ENCODE measurements at regions not wholly inside any gene's neighbourhood (a gene's known extent, or its start where the extent isn't known, plus 50 kb on each side); places are given as distances from the start of the nearest gene placed in this dataset.
"Not testable (repeated sequence)": the region's sequence is repeated elsewhere in the genome, so short reads cannot be mapped to it uniquely, and the experiment has no call there.

GRCh38 chr10:42990016-42990720 is 86.7 kb upstream of the RET start:
- in situ Hi-C loops (cut with HindIII; ENCODE audit: low pct_unique_long_range_greater_than_20kb, low sequenced_read_pairs): no loop called here

GRCh38 chr10:42990721-42991441 is 86.0 kb upstream of the RET start:
- DNase-seq (ENCODE audit: low read depth, low spot score): no peak
- in situ Hi-C loops (cut with HindIII; ENCODE audit: low pct_unique_long_range_greater_than_20kb, low sequenced_read_pairs): no loop called here

More at GRCh38 chr10:42990016-42990720, 86.7 kb upstream of the RET start:
- no peak for DNase-seq (ENCODE audit: low read depth, low spot score)

- DNase-seq (ENCODE audit: low read depth, low spot score): no peak
- in situ Hi-C loops (cut with HindIII; ENCODE audit: low pct_unique_long_range_greater_than_20kb, low sequenced_read_pairs): no loop called here
Measured at GRCh38 chr10:42991442-42992098, 85.3 kb upstream of the RET start.

GRCh38 chr10:42992156-42992956 is 84.5 kb upstream of the RET start:
- DNase-seq (ENCODE audit: low read depth, low spot score): no peak
- in situ Hi-C loops (cut with HindIII; ENCODE audit: low pct_unique_long_range_greater_than_20kb, low sequenced_read_pairs): no loop called here

GRCh38 chr10:42992957-42993390 is 83.9 kb upstream of the RET start:
- no peak for DNase-seq (ENCODE audit: low read depth, low spot score)
- in situ Hi-C loops (cut with HindIII; ENCODE audit: low pct_unique_long_range_greater_than_20kb, low sequenced_read_pairs): no loop called here

GRCh38 chr10:42994909-42995308 is 82.0 kb upstream of the RET start:
- in situ Hi-C loops (cut with HindIII; ENCODE audit: low pct_unique_long_range_greater_than_20kb, low sequenced_read_pairs): not testable (repeated sequence)

GRCh38 chr10:42995537-42995936 is 81.3 kb upstream of the RET start:
- in situ Hi-C loops (cut with HindIII; ENCODE audit: low pct_unique_long_range_greater_than_20kb, low sequenced_read_pairs): no loop called here
- DNase-seq (ENCODE audit: low read depth, low spot score): no peak

More at GRCh38 chr10:42994909-42995308, 82.0 kb upstream of the RET start:
- DNase-seq (ENCODE audit: low read depth, low spot score): not testable (repeated sequence)

- in situ Hi-C loops (cut with HindIII; ENCODE audit: low pct_unique_long_range_greater_than_20kb, low sequenced_read_pairs): no loop called here
- no peak for DNase-seq (ENCODE audit: low read depth, low spot score)
Measured at GRCh38 chr10:42996588-42996987, 80.3 kb upstream of the RET start.

GRCh38 chr10:42997151-42997848 is 79.6 kb upstream of the RET start:
- in situ Hi-C loops (cut with HindIII; ENCODE audit: low pct_unique_long_range_greater_than_20kb, low sequenced_read_pairs): no loop called here
- DNase-seq (ENCODE audit: low read depth, low spot score): no peak

GRCh38 chr10:42997849-42998165 is 79.1 kb upstream of the RET start:
- in situ Hi-C loops (cut with HindIII; ENCODE audit: low pct_unique_long_range_greater_than_20kb, low sequenced_read_pairs): no loop called here
- DNase-seq (ENCODE audit: low read depth, low spot score): no peak

- in situ Hi-C loops (cut with HindIII; ENCODE audit: low pct_unique_long_range_greater_than_20kb, low sequenced_read_pairs): no loop called here
- DNase-seq (ENCODE audit: low read depth, low spot score): no peak
Measured at GRCh38 chr10:42998481-42999384, 78.1 kb upstream of the RET start.

- in situ Hi-C loops (cut with HindIII; ENCODE audit: low pct_unique_long_range_greater_than_20kb, low sequenced_read_pairs): no loop called here
- DNase-seq (ENCODE audit: low read depth, low spot score): no peak
Measured at GRCh38 chr10:42999385-43000020, 77.4 kb upstream of the RET start.

- DNase-seq (ENCODE audit: low read depth, low spot score): no peak
Measured at GRCh38 chr10:43000021-43000411, 76.9 kb upstream of the RET start.

GRCh38 chr10:43000651-43001426 is 76.0 kb upstream of the RET start:
- DNase-seq (ENCODE audit: low read depth, low spot score): no peak
- in situ Hi-C loops (cut with HindIII; ENCODE audit: low pct_unique_long_range_greater_than_20kb, low sequenced_read_pairs): no loop called here

More at GRCh38 chr10:43000021-43000411, 76.9 kb upstream of the RET start:
- in situ Hi-C loops (cut with HindIII; ENCODE audit: low pct_unique_long_range_greater_than_20kb, low sequenced_read_pairs): no loop called here

GRCh38 chr10:43001427-43001795 is 75.5 kb upstream of the RET start:
- DNase-seq (ENCODE audit: low read depth, low spot score): no peak
- in situ Hi-C loops (cut with HindIII; ENCODE audit: low pct_unique_long_range_greater_than_20kb, low sequenced_read_pairs): no loop called here
